Trophoblast cell (in vitro differentiated cells and primary cell): ENCODE measurements at regions not wholly inside any gene's neighbourhood (a gene's known extent, or its start where the extent isn't known, plus 50 kb on each side); places are given as distances from the start of the nearest gene placed in this dataset.

ENCODE experiments used
- DNase-seq, 2 donors: peaks; one replicate each; pipeline ENCODE4 v3.0.0-alpha.2; 2016
- H2AFZ ChIP-seq: 2 replicates; pipeline ENCODE4 v1.6.1; 2013; ENCODE audit warnings: low read length, moderate library complexity, mild to moderate bottlenecking; ENCODE audit not compliant: insufficient read depth, poor library complexity
- H2AK5ac ChIP-seq: 2 replicates; pipeline ENCODE4 v1.6.1; 2013; ENCODE audit warnings: mild to moderate bottlenecking, low read length
- H2BK120ac ChIP-seq: 2 replicates; pipeline ENCODE4 v1.6.1; 2013; ENCODE audit warnings: low read length, mild to moderate bottlenecking, moderate library complexity; ENCODE audit not compliant: insufficient read depth, poor library complexity
- H2BK12ac ChIP-seq: 2 replicates; pipeline ENCODE4 v1.6.1; 2013; ENCODE audit warnings: mild to moderate bottlenecking, low read length, moderate library complexity
- H2BK5ac ChIP-seq: 2 replicates; pipeline ENCODE4 v1.6.1; 2013; ENCODE audit warnings: low read length, low read depth, moderate library complexity, mild to moderate bottlenecking; ENCODE audit not compliant: poor library complexity
- H3K14ac ChIP-seq: 2 replicates; pipeline ENCODE4 v1.6.1; 2013; ENCODE audit warnings: mild to moderate bottlenecking, low read length
- H3K18ac ChIP-seq: 2 replicates; pipeline ENCODE4 v1.6.1; 2013; ENCODE audit warnings: mild to moderate bottlenecking, low read length
- H3K23ac ChIP-seq: 2 replicates; pipeline ENCODE4 v1.6.1; 2013; ENCODE audit warnings: low read length
- H3K27ac ChIP-seq: 2 replicates; pipeline ENCODE4 v1.5.1; 2013; ENCODE audit warnings: low read depth, mild to moderate bottlenecking, inconsistent platforms, low read length, moderate library complexity
- H3K27me3 ChIP-seq: 2 replicates; pipeline ENCODE4 v1.6.1; 2013; ENCODE audit warnings: inconsistent platforms, mild to moderate bottlenecking, low read length, moderate library complexity; ENCODE audit not compliant: insufficient read depth
- H3K36me3 ChIP-seq, 2 experiments: 1 replicate in 1 of 2; 2 replicates in 1 of 2; pipeline ENCODE4 v1.6.1; 2013; ENCODE audit warnings: low read length in 2 of 2, mild to moderate bottlenecking in 2 of 2, moderate library complexity in 1 of 2; ENCODE audit not compliant: insufficient read depth in 2 of 2, control insufficient read depth in 1 of 2
- H3K4ac ChIP-seq: 2 replicates; pipeline ENCODE4 v1.6.1; 2013; ENCODE audit warnings: low read depth, mild to moderate bottlenecking, low read length, moderate library complexity
- H3K4me1 ChIP-seq, 2 experiments: 1 replicate in 1 of 2; 2 replicates in 1 of 2; pipeline ENCODE4 v1.6.1; 2013; ENCODE audit warnings: low read length in 2 of 2, mild to moderate bottlenecking in 2 of 2, moderate library complexity in 1 of 2; ENCODE audit not compliant: insufficient read depth in 2 of 2, control insufficient read depth in 1 of 2
- H3K4me2 ChIP-seq: 2 replicates; pipeline ENCODE4 v1.6.1; 2013; ENCODE audit warnings: inconsistent platforms, mild to moderate bottlenecking, low read length, moderate library complexity
- H3K4me3 ChIP-seq: 2 replicates; pipeline ENCODE4 v1.5.1; 2013; ENCODE audit warnings: mild to moderate bottlenecking, low read depth, low read length, inconsistent platforms
- H3K79me1 ChIP-seq: one replicate; pipeline ENCODE4 v1.6.1; 2013; ENCODE audit warnings: low read length
- H3K79me2 ChIP-seq: 2 replicates; pipeline ENCODE4 v1.6.1; 2013; ENCODE audit warnings: low read length, mild to moderate bottlenecking; ENCODE audit not compliant: control insufficient read depth, insufficient read depth, poor library complexity
- H3K9ac ChIP-seq: 2 replicates; pipeline ENCODE4 v1.6.1; 2013; ENCODE audit warnings: mild to moderate bottlenecking, low read length
- H3K9me3 ChIP-seq: 2 replicates; pipeline ENCODE4 v1.6.1; 2013; ENCODE audit warnings: low read depth, mild to moderate bottlenecking, control low read depth, inconsistent platforms, low read length; ENCODE audit not compliant: insufficient read depth
- H4K12ac ChIP-seq: 2 replicates; pipeline ENCODE4 v1.6.1; 2013; ENCODE audit warnings: low read depth, mild to moderate bottlenecking, low read length, moderate library complexity
- H4K8ac ChIP-seq: 2 replicates; pipeline ENCODE4 v1.6.1; 2013; ENCODE audit warnings: low read depth, mild to moderate bottlenecking, low read length, moderate library complexity
- H4K91ac ChIP-seq: one replicate; pipeline ENCODE4 v1.6.1; 2013; ENCODE audit warnings: low read depth, mild to moderate bottlenecking, low read length, moderate library complexity
- WGBS: extraction: QIAGEN DNeasy Blood & Tissue Kit; methylation state at CpG from one replicate; pipeline ENCODE4 v1.1.7; 2013; ENCODE audit warnings: missing lambda C conversion rate; ENCODE audit not compliant: insufficient read length, insufficient coverage; ENCODE audit errors: extremely low coverage; 5-methylcytosine and 5-hydroxymethylcytosine counted together

DNA sequence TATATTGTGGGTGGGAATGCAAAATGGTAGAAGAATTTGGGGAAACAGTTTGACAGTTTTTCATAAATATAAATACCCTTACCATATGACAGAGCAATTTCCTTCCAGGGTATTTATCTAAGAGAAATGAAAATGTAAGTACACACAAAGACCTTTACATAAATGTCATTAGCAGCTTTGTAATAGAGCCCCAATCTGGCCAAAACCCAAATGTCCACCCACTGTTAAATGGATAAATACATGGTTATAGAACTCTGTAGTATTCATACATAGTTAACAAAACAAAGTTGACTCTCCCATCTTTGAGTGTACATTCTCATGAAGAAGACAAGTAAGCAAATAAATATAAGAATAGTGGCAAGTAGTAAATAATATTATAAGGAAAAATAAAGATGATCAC is 514.8 kb upstream of the NOX3 start:
- no peaks in the 10 kb centered on the region for H3K27me3 ChIP-seq
- no peaks in the 10 kb centered on the region for H3K9me3 ChIP-seq
- no peak overlapping the region for H2AK5ac ChIP-seq
- no peak overlapping the region for H3K18ac ChIP-seq
- H3K27ac ChIP-seq = no peak overlapping the region
- H3K14ac ChIP-seq = no peak overlapping the region
- no peaks in the 10 kb centered on the region for H3K79me2 ChIP-seq
- H3K4ac ChIP-seq = no peak overlapping the region
- H4K8ac ChIP-seq = no peak overlapping the region
- no peaks in the 10 kb centered on the region for H3K79me1 ChIP-seq
- no peaks in the 10 kb centered on the region for H3K36me3 ChIP-seq
- no peak overlapping the region for H2AFZ ChIP-seq
- no peak overlapping the region for H4K91ac ChIP-seq
- H3K4me1 ChIP-seq = no peaks in the 10 kb centered on the region
- H3K23ac ChIP-seq = no peak overlapping the region
- H4K12ac ChIP-seq = no peak overlapping the region
- H2BK5ac ChIP-seq = no peak overlapping the region
- no peak overlapping the region for H3K4me2 ChIP-seq
- no peak overlapping the region for H3K4me3 ChIP-seq
- no peak overlapping the region for H3K9ac ChIP-seq
- no peak for DNase-seq
- no peak overlapping the region for H2BK12ac ChIP-seq
- no peak overlapping the region for H2BK120ac ChIP-seq

DNA sequence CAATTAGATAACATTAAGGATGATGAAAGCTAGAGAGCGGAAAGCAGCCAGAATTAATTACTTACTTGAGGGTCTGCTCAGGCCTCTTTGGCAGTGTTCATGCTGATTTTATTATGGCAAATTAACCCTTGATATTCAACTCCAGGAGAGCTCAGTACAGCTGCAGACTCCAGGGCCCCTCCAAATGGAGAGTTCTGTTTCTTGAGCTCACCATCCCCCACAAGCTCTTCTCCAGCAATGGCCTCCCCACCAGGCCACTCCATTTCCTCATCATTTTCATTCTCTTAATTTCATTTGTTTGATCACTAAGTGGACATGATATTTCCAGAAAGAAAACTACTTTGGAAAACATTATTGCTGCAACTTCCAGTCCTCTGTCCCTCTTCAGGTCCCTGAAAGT is 513.3 kb upstream of the NOX3 start:
- H2BK120ac ChIP-seq = no peak overlapping the region
- H2BK5ac ChIP-seq = no peak overlapping the region
- H2BK12ac ChIP-seq = no peak overlapping the region
- no peak overlapping the region for H2AK5ac ChIP-seq
- H3K79me2 ChIP-seq = no peaks in the 10 kb centered on the region
- no peak overlapping the region for H3K18ac ChIP-seq
- no peaks in the 10 kb centered on the region for H3K4me1 ChIP-seq
- H3K23ac ChIP-seq = no peak overlapping the region
- no peaks in the 10 kb centered on the region for H3K27me3 ChIP-seq
- H3K36me3 ChIP-seq = no peaks in the 10 kb centered on the region
- no peak overlapping the region for H4K12ac ChIP-seq
- H3K14ac ChIP-seq = no peak overlapping the region
- no peaks in the 10 kb centered on the region for H3K9me3 ChIP-seq
- H3K9ac ChIP-seq = no peak overlapping the region
- H2AFZ ChIP-seq = no peak overlapping the region
- H3K27ac ChIP-seq = no peak overlapping the region
- no peak for DNase-seq
- no CpG with 5 or more reads among the region's 1 CpG for WGBS
- H4K8ac ChIP-seq = no peak overlapping the region
- no peak overlapping the region for H3K4me2 ChIP-seq
- H4K91ac ChIP-seq = no peak overlapping the region
- H3K4ac ChIP-seq = no peak overlapping the region
- no peak overlapping the region for H3K4me3 ChIP-seq
- no peaks in the 10 kb centered on the region for H3K79me1 ChIP-seq

DNA sequence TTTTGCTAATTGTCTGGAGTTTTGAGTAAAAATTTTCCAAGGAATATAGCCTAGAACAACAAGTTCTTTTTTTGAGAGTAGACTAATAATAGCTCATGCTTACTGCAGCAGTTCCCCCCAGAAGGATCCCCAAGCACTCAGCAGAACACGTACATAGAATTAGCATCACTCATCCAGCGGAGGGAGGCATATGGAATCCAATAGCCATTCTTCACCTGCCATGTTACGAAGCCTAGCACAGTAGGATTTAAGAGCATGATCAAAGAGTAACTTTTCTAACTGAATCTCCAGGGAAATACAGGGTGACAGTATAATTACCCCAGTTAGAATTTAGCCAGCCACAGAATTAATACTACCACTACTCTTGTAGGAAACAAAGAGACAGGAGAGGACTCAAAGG is 511.7 kb upstream of the NOX3 start:
- no CpG with 5 or more reads among the region's 3 CpGs for WGBS
- H3K79me1 ChIP-seq = no peaks in the 10 kb centered on the region
- H3K14ac ChIP-seq = no peak overlapping the region
- no peak overlapping the region for H2AFZ ChIP-seq
- H3K4ac ChIP-seq = no peak overlapping the region
- no peaks in the 10 kb centered on the region for H3K36me3 ChIP-seq
- H3K4me1 ChIP-seq = no peaks in the 10 kb centered on the region
- no peaks in the 10 kb centered on the region for H3K79me2 ChIP-seq
- H2BK5ac ChIP-seq = no peak overlapping the region
- no peak overlapping the region for H3K27ac ChIP-seq
- H4K8ac ChIP-seq = no peak overlapping the region
- no peak for DNase-seq
- no peaks in the 10 kb centered on the region for H3K9me3 ChIP-seq
- no peak overlapping the region for H2AK5ac ChIP-seq
- no peak overlapping the region for H3K4me2 ChIP-seq
- H2BK12ac ChIP-seq = no peak overlapping the region
- no peaks in the 10 kb centered on the region for H3K27me3 ChIP-seq
- no peak overlapping the region for H4K12ac ChIP-seq
- H3K9ac ChIP-seq = no peak overlapping the region
- H4K91ac ChIP-seq = no peak overlapping the region
- no peak overlapping the region for H3K4me3 ChIP-seq
- H3K23ac ChIP-seq = no peak overlapping the region
- no peak overlapping the region for H3K18ac ChIP-seq
- no peak overlapping the region for H2BK120ac ChIP-seq

DNA sequence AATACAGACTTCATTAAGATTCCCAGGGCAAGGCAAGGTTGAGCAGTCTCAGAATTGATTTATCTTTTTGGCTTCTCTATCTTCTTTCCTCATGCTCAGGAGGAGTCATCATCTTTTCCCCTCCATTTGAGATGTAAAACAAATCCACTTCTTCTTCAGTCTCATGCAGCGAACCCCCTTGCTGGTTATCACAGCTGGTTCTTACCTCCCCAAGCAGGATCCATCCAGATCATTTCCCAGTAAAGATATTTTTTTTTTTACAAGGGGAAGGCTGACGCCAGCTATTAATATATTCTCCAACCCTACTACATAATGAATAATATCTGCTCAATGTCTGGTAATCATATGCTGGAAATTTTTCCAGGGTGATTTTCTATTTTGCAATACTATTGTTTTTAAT is 508.9 kb upstream of the NOX3 start:
- H3K27ac ChIP-seq = no peak overlapping the region
- H2BK12ac ChIP-seq = no peak overlapping the region
- H3K36me3 ChIP-seq = no peaks in the 10 kb centered on the region
- H2AK5ac ChIP-seq = no peak overlapping the region
- DNase-seq = no peak
- no peak overlapping the region for H3K4me3 ChIP-seq
- WGBS = no CpG with 5 or more reads among the region's 2 CpGs
- no peak overlapping the region for H3K18ac ChIP-seq
- no peak overlapping the region for H4K91ac ChIP-seq
- H4K12ac ChIP-seq = no peak overlapping the region
- no peak overlapping the region for H3K4ac ChIP-seq
- no peak overlapping the region for H3K4me2 ChIP-seq
- H3K23ac ChIP-seq = no peak overlapping the region
- no peaks in the 10 kb centered on the region for H3K27me3 ChIP-seq
- no peak overlapping the region for H4K8ac ChIP-seq
- no peak overlapping the region for H3K9ac ChIP-seq
- H2BK5ac ChIP-seq = no peak overlapping the region
- no peaks in the 10 kb centered on the region for H3K4me1 ChIP-seq
- H2AFZ ChIP-seq = no peak overlapping the region
- H3K14ac ChIP-seq = no peak overlapping the region
- no peaks in the 10 kb centered on the region for H3K79me1 ChIP-seq
- no peaks in the 10 kb centered on the region for H3K79me2 ChIP-seq
- no peak overlapping the region for H2BK120ac ChIP-seq
- H3K9me3 ChIP-seq = no peaks in the 10 kb centered on the region

DNA sequence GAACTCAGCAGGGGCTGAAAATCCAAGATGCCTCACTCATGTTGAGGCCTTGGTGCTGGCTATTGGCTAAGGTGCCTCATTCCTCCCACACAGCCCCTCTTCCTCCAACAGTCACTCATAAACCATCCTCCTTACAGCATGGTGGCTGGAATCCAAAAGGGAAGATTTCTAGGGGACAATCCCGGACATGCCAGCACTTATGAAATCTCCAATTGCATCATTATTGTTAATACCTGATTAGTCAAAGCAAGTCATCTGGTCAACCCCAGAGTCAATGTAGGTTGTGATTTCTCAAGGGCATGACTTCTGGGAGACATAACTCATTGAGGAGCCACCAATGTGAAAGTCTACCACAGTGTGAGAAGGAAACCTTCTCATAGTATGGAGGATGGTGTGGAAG is 506.6 kb upstream of the NOX3 start:
- no peaks in the 10 kb centered on the region for H3K79me1 ChIP-seq
- no peak overlapping the region for H2BK120ac ChIP-seq

More for the DNA sequence above, 506.6 kb upstream of the NOX3 start:
- Histone ChIP-seq H2BK12ac (no peak overlapping the region), H4K8ac (no peak overlapping the region), H2BK5ac (no peak overlapping the region), H3K9me3 (no peaks in the 10 kb centered on the region), H3K4ac (no peak overlapping the region), H3K4me2 (no peak overlapping the region), H3K9ac (no peak overlapping the region), H2AK5ac (no peak overlapping the region), H4K91ac (no peak overlapping the region), H3K4me1 (no peaks in the 10 kb centered on the region), H4K12ac (no peak overlapping the region), H3K23ac (no peak overlapping the region), H3K27ac (no peak overlapping the region), H3K4me3 (no peak overlapping the region), H3K27me3 (no peaks in the 10 kb centered on the region), H3K79me2 (no peaks in the 10 kb centered on the region), H3K18ac (no peak overlapping the region), H2AFZ (no peak overlapping the region), H3K14ac (no peak overlapping the region), H3K36me3 (no peaks in the 10 kb centered on the region)
- WGBS = no CpG with 5 or more reads among the region's 1 CpG
- no peak for DNase-seq
